Glutamatergic neuron (in vitro differentiated cells): ENCODE measurements at regions not wholly inside any gene's neighbourhood (a gene's known extent, or its start where the extent isn't known, plus 50 kb on each side); places are given as distances from the start of the nearest gene placed in this dataset.
"Not testable (repeated sequence)": the region's sequence is repeated elsewhere in the genome, so short reads cannot be mapped to it uniquely, and the experiment has no call there.

ENCODE experiments used
- DNase-seq: peaks from one replicate; pipeline ENCODE4 v3.0.0; 2022
- H3K27ac Mint-ChIP-seq: one replicate; pipeline ENCODE4 v1.8.0; 2020; ENCODE audit warnings: mild to moderate bottlenecking, mixed read lengths, inconsistent platforms; ENCODE audit not compliant: unreplicated experiment
- H3K27me3 Mint-ChIP-seq: one replicate; pipeline ENCODE4 v1.8.0; 2020; ENCODE audit warnings: mild to moderate bottlenecking, moderate library complexity, mixed read lengths, inconsistent platforms; ENCODE audit not compliant: unreplicated experiment
- H3K36me3 Mint-ChIP-seq: one replicate; pipeline ENCODE4 v1.8.0; 2020; ENCODE audit warnings: mild to moderate bottlenecking, mixed read lengths, inconsistent platforms; ENCODE audit not compliant: unreplicated experiment
- H3K4me1 Mint-ChIP-seq: one replicate; pipeline ENCODE4 v1.8.0; 2020; ENCODE audit warnings: mild to moderate bottlenecking, low read depth, mixed read lengths, inconsistent platforms; ENCODE audit not compliant: unreplicated experiment
- H3K4me3 Mint-ChIP-seq: one replicate; pipeline ENCODE4 v1.8.0; 2020; ENCODE audit warnings: mild to moderate bottlenecking, mixed read lengths, inconsistent platforms; ENCODE audit not compliant: unreplicated experiment
- H3K9me3 Mint-ChIP-seq: one replicate; pipeline ENCODE4 v1.8.0; 2020; ENCODE audit warnings: mild to moderate bottlenecking, moderate library complexity, mixed read lengths, inconsistent platforms; ENCODE audit not compliant: unreplicated experiment
- TF ChIP-seq, protein P1 (sequence below): fragments of 200-600 bp; sonication (generic); IDR thresholded peaks from one replicate; pipeline ENCODE4 v1.5.0; 2021; ENCODE audit not compliant: partially characterized antibody, unreplicated experiment

DNA sequence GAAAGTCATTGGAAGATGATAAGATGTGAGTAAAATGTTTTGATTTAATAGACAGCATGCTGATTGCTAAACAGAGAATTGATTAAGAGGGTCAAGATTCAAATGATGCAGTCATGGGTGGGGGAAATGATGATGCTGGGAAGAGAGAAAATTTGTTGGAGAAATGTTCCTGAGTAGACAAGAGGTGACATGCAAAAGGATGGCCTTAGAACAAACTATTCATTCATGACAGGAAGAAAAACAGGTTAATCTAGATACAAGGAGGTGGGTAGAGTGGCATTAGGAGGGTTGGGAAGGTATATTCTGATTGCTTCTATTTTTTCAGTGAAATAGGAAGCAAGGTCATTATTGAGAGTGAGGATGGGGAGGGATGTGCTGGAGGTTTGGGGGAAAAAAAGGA is 146.7 kb downstream of the SEM1 start:
- Mint-ChIP-seq H3K9me3 (no peaks in the 10 kb centered on the region), H3K4me1 (no peaks in the 10 kb centered on the region), H3K4me3 (no peak overlapping the region), H3K27ac (no peak overlapping the region), H3K27me3 (no peaks in the 10 kb centered on the region), H3K36me3 (no peaks in the 10 kb centered on the region)
- TF ChIP-seq, protein P1, sequence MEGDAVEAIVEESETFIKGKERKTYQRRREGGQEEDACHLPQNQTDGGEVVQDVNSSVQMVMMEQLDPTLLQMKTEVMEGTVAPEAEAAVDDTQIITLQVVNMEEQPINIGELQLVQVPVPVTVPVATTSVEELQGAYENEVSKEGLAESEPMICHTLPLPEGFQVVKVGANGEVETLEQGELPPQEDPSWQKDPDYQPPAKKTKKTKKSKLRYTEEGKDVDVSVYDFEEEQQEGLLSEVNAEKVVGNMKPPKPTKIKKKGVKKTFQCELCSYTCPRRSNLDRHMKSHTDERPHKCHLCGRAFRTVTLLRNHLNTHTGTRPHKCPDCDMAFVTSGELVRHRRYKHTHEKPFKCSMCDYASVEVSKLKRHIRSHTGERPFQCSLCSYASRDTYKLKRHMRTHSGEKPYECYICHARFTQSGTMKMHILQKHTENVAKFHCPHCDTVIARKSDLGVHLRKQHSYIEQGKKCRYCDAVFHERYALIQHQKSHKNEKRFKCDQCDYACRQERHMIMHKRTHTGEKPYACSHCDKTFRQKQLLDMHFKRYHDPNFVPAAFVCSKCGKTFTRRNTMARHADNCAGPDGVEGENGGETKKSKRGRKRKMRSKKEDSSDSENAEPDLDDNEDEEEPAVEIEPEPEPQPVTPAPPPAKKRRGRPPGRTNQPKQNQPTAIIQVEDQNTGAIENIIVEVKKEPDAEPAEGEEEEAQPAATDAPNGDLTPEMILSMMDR: no peak
- no peak for DNase-seq

DNA sequence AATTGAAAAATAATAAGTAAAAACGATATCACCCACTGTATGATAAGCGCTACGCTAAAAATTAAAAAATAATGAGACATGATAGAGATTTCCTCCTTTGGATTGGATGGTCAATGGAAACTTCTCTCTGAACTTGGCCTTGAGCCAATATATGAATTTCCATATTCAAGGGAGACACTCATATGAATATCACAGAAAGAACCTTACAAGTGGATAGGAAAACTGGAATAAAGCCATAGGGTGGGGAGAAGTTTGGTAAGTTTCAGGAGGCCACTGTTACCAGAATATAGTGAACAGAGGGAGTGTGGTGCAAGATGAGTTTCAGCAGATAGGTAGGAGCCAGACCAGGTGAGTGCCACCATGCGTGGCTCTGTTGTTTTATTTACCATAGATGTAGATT is 147.2 kb downstream of the SEM1 start:
- Mint-ChIP-seq H3K27ac (no peak overlapping the region), H3K4me1 (no peaks in the 10 kb centered on the region), H3K4me3 (no peak overlapping the region), H3K27me3 (no peaks in the 10 kb centered on the region), H3K36me3 (no peaks in the 10 kb centered on the region), H3K9me3 (no peaks in the 10 kb centered on the region)
- DNase-seq: no peak
- TF ChIP-seq, protein P1: no peak

DNA sequence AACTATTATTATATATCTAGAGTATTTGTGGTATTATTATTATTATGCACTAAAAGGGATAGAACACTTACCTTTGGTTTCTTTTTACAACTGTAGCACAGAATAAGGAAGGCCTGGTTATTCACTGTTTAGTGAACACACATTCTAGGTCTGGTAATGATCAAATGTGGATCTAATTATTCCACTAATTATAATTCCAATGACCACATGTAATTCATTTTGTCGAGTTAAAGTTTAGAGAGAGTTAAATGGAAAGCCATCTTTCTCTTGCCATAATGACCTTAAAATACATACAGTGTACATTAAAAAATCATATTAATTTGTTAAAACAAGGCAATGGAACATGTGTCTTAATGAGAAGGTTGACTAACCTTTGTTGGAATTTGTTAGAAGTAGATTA is 147.8 kb downstream of the SEM1 start:
- Mint-ChIP-seq H3K27me3 (no peaks in the 10 kb centered on the region), H3K4me3 (no peak overlapping the region), H3K9me3 (no peaks in the 10 kb centered on the region), H3K4me1 (no peaks in the 10 kb centered on the region), H3K27ac (no peak overlapping the region), H3K36me3 (no peaks in the 10 kb centered on the region)
- TF ChIP-seq, protein P1: no peak
- DNase-seq: no peak

DNA sequence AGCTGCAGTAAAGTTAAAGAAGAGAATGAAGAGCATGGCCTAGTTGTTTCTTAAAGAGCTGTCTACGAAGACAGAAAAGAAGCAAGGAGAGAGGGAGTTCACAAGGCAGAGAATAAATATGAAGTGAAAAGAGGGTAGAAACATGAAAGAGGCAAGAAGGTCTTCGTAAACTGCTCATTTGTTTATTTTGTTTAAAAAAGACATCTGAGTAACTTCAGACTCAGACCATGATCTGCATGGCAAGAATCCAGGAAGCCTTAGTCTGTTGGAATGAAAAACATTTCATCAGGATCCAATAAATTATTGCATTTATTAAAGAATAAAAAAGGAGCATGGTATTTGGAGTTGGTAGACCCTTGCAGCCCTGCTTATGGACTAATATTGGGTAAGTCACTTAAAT is 151.1 kb downstream of the SEM1 start:
- no peak overlapping the region for H3K27ac Mint-ChIP-seq
- no peaks in the 10 kb centered on the region for H3K36me3 Mint-ChIP-seq
- no peak overlapping the region for H3K4me3 Mint-ChIP-seq
- TF ChIP-seq, protein P1: no peak
- DNase-seq: no peak
- no peaks in the 10 kb centered on the region for H3K27me3 Mint-ChIP-seq
- no peaks in the 10 kb centered on the region for H3K9me3 Mint-ChIP-seq
- H3K4me1 Mint-ChIP-seq: no peaks in the 10 kb centered on the region

DNA sequence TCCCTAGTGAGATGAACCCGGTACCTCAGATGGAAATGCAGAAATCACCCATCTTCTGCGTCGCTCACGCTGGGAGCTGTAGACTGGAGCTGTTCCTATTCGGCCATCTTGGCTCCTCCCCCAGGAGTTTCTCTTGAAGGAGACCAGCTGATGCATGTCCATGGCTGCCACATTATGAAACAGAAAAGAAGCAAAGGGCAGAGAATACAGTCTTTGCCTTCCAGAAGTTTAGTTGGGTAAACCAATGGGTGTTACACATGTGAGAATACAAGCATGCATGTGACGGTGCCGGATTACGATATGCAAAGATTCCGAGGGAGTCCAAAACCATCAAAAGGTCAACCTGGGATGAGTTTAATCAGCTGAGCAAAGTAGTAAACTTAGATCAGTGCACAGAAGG is 151.6 kb downstream of the SEM1 start:
- no peak overlapping the region for H3K27ac Mint-ChIP-seq
- H3K4me3 Mint-ChIP-seq: no peak overlapping the region
- H3K4me1 Mint-ChIP-seq: no peaks in the 10 kb centered on the region
- no peaks in the 10 kb centered on the region for H3K36me3 Mint-ChIP-seq
- TF ChIP-seq, protein P1: no peak
- no peak for DNase-seq
- no peaks in the 10 kb centered on the region for H3K9me3 Mint-ChIP-seq
- no peaks in the 10 kb centered on the region for H3K27me3 Mint-ChIP-seq

DNA sequence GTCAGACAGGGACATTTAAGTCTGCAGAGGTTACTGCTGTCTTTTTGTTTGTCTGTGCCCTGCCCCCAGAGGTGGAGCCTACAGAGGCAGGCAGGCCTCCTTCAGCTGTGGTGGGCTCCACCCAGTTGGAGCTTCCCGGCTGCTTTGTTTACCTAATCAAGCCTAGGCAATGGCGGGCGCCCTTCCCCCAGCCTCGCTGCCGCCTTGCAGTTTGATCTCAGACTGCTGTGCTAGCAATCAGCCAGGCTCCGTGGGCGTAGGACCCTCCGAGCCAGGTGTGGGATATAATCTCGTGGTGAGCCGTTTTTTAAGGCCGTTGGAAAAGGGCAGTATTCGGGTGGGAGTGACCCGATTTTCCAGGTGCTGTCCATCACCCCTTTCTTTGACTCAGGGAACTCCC is 152.0 kb downstream of the SEM1 start:
- H3K4me1 Mint-ChIP-seq, H3K27me3 Mint-ChIP-seq, DNase-seq, H3K4me3 Mint-ChIP-seq, H3K9me3 Mint-ChIP-seq, H3K36me3 Mint-ChIP-seq, H3K27ac Mint-ChIP-seq: not testable (repeated sequence)
